ENCODE measurements at regions not wholly inside any gene's neighbourhood (a gene's known extent, or its start where the extent isn't known, plus 50 kb on each side); places are given as distances from the start of the nearest gene placed in this dataset.
"Not testable (repeated sequence)": the region's sequence is repeated elsewhere in the genome, so short reads cannot be mapped to it uniquely, and the experiment has no call there.

DNA sequence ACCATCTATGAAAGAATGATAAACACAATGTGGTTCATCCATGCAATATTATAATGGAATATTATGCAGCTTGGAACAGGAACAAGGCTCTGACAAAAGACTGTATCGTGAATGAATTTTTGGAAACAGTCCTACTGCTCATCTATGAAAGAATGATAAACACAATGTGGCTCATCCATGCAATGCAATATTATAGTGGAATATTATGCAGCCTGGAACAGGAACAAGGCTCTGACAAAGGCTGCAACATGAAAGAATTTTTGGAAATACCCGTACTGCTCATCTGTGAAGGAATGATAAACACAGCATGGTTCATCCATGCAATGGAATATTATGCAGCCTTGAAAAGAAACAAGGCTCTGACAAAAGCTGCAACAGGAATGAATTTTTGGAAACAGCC lies 158.8 kb downstream of the CRLF2 start:
- DNase-seq = not testable (repeated sequence)

- DNase-seq = no peak
These were observed 159.4 kb downstream of the CRLF2 start for GRCh38 chrX:1053072-1053471.

DNA sequence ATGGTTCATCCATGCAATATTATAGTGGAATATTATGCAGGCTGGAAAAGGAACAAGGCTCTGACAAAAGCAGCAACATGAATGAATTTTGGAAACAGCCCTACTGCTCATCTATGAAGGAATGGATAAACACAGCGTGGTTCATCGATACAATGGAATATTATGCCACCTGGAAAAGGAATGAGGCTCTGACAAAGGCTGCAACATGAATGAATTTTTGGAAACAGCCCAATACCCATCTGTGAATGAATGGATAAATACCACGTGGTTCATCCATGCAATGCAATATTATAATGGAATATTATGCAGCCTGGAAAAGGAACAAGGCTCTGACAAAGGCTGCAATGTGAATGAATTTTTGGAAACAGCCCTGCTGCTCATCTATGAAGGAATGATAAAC lies 160.4 kb downstream of the CRLF2 start:
- DNase-seq = no peak

- DNase-seq = no peak
These were observed 161.0 kb downstream of the CRLF2 start for GRCh38 chrX:1051421-1051820.

DNA sequence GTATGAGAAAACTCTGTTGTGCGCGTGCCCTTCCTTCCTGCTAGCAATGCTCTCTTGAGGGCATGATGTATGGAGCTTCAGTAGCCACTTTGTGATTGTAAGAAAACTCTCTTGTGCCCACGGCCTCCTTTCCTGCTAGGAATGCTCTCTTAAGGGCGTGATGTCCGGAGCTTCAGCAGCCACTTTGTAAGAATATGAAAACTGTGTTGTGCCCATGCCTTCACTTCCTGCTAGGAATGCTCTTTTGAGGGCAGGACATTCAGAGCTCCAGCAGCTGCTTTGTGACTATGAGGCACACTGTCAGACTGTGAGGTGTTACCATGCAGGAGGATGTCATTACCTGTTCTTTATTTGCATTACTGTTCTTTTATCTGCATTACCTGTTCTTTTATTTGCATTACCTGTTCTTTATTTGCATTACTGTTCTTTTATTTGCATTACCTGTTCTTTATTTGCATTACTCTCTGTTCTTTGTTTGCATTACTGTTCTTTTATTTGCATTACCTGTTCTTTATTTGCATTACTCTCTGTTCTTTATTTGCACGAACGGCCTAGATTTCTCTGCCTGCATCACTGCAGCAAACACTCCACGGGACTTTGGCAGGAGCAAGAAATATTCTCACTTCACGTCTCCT lies 166.7 kb downstream of the CRLF2 start:
- no peak for DNase-seq

GRCh38 chrX:1041091-1041490 lies 171.4 kb downstream of the CRLF2 start:
- no peak for DNase-seq

DNA sequence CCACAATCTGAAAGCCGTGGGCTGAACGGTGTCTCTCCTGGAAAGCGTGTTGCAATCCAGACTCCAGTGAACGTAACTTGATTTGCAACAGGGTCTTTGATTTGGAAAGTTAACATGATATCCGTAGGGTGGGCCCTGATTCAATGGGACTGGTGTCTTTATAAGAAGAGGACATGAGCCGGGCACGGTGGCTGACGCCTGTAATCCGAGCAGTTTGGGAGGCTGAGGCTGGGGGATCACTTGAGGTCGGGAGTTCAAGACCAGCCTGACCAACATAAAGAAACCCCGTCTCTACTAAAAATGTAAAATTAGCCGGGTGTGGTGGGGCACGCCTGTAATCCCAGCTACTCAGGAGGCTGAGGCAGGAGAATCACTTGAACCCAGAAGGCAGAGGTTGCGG lies 176.5 kb downstream of the CRLF2 start:
- not testable (repeated sequence) for DNase-seq

DNA sequence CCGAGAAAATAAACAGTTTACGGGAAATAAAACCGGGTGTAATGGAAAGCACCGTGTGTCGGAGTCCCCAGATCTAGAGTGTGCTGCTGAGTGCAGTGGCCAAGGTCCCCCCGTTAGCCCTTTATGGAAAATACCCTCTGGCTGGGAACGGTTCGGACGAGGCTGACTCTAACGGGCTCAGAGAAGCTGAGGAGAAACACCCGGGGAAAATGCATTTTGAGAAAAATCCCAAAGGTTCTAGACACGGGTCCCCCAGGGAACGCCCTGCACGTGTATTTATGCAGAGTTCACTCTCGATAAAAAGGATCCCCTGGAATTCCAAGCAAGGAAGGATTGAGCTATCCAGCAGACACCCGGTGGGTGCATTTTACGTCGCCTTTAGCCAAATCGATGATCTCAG lies 177.2 kb downstream of the CRLF2 start:
- no peak for DNase-seq

GRCh38 chrX:1034717-1035116 lies 177.7 kb downstream of the CRLF2 start:
- DNase-seq = no peak

DNA sequence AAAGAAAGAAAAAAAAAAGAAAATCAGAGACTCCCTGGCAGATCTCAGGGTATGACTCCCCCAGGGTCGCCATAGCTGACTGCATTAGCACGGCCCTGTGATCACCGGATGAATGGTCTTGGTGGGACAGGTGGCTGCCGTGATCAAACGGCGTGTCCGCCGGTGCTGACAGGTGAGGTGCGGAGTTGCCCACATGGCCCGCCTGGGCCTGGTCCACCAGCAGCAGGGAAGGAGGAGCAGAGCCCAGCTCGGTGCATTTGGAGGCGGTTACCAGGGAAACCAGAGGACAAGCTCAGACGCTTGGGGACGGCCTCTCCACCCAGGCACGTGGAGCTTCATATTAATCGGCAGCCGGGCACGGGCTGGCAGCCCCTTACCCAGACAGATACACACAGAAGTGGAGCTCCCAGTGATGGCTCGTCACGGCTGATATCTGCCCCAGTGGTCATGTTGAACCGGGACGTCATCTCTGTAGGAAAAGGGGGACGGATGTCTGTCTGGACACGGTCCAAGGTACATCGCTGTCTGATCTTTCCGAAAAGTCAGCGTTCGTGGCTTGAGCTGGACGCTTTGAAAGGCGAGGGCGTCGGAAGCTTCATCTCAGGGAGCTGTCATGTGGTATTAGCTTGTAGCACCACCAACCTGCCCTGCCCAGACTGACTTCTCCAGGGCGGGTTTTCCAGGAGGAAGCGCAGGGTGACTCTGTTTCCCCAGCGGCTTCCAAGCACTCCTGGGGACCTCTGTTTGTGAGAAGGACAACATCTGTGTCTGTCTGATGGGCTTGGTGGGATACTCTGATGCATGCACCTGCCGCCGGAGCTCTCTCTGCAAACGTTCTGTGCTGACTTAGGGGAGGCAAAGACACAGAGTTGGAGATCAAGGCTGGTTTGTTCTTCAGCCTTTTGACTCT lies 180.7 kb downstream of the CRLF2 start:
- no peak for DNase-seq

GRCh38 chrX:1029494-1029893 lies 183.0 kb downstream of the CRLF2 start:
- DNase-seq = no peak

GRCh38 chrX:1027680-1028079 lies 184.8 kb downstream of the CRLF2 start:
- DNase-seq = no peak

DNA sequence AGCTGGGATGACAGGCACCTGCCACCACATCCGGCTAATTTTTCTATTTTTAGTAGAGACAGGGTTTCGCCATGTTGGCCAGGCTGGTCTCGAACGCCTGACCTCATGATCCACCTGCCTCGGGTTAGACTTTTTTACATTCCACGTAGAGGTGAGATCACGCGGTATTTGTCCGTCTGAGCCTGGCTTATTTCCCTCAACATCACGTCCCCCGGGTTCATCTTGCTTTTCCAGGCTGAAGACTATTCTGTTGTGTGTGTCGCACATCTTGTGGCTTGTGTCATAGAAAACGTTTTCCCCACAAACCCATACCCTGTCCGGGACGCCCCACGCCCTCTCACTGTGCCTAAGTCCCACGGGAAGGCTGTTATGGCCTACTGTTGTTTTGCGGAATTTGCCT lies 185.3 kb downstream of the CRLF2 start:
- DNase-seq = no peak

GRCh38 chrX:1026263-1027015 lies 186.0 kb downstream of the CRLF2 start:
- DNase-seq = no peak

- DNase-seq = no peak
These were observed 187.0 kb downstream of the CRLF2 start for GRCh38 chrX:1025413-1025812.

DNA sequence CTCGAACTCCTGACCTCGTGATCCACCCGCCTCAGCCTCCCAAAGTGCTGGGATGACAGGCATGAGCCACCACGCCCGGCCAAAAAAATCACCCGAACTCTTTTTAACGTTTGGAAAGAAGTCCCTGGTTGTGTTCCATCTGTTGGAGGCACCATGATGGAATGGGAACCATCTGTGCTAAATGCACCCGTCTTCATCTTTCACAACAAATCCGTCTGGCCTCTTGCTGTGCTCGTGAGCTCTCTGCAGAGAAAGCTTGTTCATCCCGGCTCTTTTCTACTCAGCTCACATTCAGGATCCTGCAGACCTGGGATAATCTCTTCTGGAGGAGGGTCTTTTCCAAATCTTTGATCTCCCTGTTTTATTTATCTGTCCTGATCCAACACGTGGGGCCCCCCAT lies 188.8 kb downstream of the CRLF2 start:
- no peak for DNase-seq

GRCh38 chrX:1021314-1021993 lies 191.0 kb downstream of the CRLF2 start:
- DNase-seq = not testable (repeated sequence)

GRCh38 chrX:1020634-1021166 lies 191.7 kb downstream of the CRLF2 start:
- DNase-seq = no peak

DNA sequence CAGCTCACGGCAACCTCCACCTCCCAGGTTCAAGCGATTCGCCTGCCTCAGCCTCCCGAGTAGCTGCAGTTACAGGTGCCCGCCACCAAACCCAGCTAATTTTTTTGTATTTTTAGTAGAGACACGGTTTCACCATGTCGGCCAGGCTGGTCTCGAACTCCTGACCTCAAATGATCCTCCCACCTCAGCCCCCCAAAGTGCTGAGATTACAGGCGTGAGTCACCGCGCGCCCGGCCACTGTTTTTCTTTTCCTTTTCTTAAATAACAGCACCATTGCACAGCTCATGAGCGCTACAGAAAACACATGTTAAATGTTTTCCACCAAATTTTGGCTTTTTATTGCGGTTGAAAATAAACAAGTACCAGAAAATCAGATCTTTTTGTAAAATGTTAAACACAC lies 195.5 kb downstream of the CRLF2 start:
- not testable (repeated sequence) for DNase-seq

GRCh38 chrX:1016281-1016680 lies 196.2 kb downstream of the CRLF2 start:
- not testable (repeated sequence) for DNase-seq

GRCh38 chrX:1012678-1013300 lies 199.7 kb downstream of the CRLF2 start:
- DNase-seq = no peak

DNA sequence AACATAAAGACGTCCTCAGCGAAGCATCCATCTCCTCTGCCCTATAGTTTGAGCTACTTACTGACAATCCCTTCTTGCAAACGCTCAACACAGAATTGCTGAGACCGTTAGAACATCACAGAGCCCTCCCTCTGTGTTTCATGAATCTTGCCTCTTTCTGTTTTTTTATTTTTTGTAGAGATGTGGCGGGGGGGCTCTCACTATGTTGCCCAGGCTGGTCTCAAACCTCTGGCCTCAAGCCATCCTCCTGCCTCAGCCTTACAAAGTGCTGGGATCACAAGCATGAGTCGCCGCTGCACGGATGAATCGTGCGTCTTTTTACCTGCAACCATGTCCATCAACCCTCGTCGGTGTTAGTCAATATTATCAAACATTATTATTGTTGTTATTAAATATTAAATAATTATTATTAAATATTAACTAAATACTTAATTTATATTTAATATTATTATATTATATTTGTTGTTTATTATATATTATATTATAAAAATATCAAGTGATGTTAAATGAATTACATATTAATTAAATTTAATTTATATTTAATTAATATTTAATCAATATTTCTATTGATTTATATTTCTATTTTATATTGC lies 200.7 kb downstream of the CRLF2 start:
- no peak for DNase-seq
